BLaER1 (cell line): ENCODE measurements at regions not wholly inside any gene's neighbourhood (a gene's known extent, or its start where the extent isn't known, plus 50 kb on each side); places are given as distances from the start of the nearest gene placed in this dataset.
"Not testable (repeated sequence)": the region's sequence is repeated elsewhere in the genome, so short reads cannot be mapped to it uniquely, and the experiment has no call there.

Experiments used
- H3K27ac ChIP-seq: shearing (Covaris generic); formaldehyde crosslinking; 2 replicates; pipeline ENCODE4 v1.8.1; 2022
- H3K27me3 ChIP-seq: shearing (Covaris generic); formaldehyde crosslinking; 2 replicates; pipeline ENCODE4 v1.8.1; 2022
- H3K36me3 ChIP-seq: shearing (Covaris generic); formaldehyde crosslinking; 2 replicates; pipeline ENCODE4 v1.8.1; 2022
- H3K4me1 ChIP-seq: shearing (Covaris generic); formaldehyde crosslinking; 2 replicates; pipeline ENCODE4 v1.8.1; 2022
- H3K4me2 ChIP-seq: shearing (Covaris generic); formaldehyde crosslinking; 2 replicates; pipeline ENCODE4 v1.8.1; 2022
- H3K4me3 ChIP-seq: shearing (Covaris generic); formaldehyde crosslinking; 2 replicates; pipeline ENCODE4 v1.8.1; 2022
- H3K9ac ChIP-seq: shearing (Covaris generic); formaldehyde crosslinking; 2 replicates; pipeline ENCODE4 v1.8.1; 2022
- H3K9me3 ChIP-seq: shearing (Covaris generic); formaldehyde crosslinking; 2 replicates; pipeline ENCODE4 v1.8.1; 2022
- H4K20me1 ChIP-seq: shearing (Covaris generic); formaldehyde crosslinking; 2 replicates; pipeline ENCODE4 v1.8.1; 2022
- Cebpa-rat ChIP-seq: shearing (Covaris generic); IDR thresholded peaks from 2 replicates; pipeline ENCODE4 v1.8.1; 2022

DNA sequence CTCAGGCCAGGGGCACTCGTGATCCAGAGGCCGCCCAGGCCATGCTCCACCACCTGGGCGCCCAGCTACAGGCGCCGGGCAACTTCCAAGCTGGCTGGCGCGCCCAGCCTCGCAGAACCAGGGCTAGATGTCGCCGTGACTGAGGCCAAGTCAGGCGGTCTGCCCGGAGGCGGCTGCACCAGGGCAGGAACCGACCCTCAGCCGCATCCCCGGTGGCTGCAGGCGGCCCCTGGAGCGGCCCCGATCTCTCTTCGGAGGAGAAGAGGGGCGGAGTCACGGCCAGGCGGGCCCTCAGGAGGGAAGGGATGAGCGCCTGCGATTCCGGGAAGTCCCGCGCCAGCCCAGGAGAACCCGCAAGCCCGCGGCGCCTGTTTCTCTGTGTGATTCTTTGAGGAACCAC, 63.2 kb upstream of the GPR39 start:
- H3K27ac ChIP-seq, H3K9ac ChIP-seq, H3K36me3 ChIP-seq, H3K27me3 ChIP-seq, H3K4me3 ChIP-seq, H3K4me1 ChIP-seq, H3K4me2 ChIP-seq, H4K20me1 ChIP-seq: not testable (repeated sequence)
- peaks cover 11% of the 10 kb centered on the region for H3K9me3 ChIP-seq

DNA sequence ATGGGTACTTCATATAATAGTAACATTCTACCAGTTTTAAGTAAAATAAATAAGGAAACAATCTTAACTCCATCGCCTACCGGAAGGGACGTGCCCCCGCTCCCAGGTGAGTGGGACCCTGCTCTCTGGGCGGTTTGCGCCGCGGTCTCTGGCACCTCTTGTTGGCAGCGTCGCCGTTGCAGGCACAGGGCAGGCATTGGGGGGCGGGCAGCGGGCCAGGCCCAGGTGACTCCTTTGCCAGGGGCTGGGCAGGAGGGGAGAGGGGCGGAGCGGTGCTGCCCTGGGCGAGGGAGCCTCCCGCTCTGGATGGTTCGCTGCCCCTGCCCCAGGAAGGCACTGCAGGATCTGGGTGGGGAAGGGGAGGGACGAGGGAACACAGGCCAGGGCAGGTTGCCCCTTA, 55.6 kb upstream of the GPR39 start:
- not testable (repeated sequence) for H3K27ac ChIP-seq, H3K9ac ChIP-seq

DNA sequence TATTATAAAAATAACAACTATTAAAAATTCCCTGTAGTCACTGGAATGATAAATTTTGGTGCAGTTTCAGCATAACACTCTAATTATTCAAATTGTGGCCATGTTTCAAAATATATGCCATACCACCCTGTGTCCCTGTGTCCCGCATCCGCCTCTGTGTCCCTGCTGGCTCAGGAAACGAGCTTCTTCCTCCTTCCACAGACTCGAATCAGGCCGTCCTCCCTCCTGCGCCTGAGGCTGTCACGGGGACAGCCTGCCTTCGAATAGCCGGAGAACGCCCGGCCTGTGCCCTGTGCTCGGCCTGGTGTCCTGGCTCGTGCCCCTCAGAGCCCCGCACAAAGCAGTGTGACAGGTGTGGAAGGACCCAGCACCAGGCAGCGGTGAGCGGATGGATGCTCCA, 55.1 kb upstream of the GPR39 start:
- H4K20me1 ChIP-seq, H3K27me3 ChIP-seq, H3K27ac ChIP-seq, H3K4me2 ChIP-seq, H3K4me1 ChIP-seq, H3K9ac ChIP-seq, H3K4me3 ChIP-seq, H3K36me3 ChIP-seq: not testable (repeated sequence)
- peaks cover 18% of the 10 kb centered on the region for H3K9me3 ChIP-seq

More for the DNA sequence above, 55.6 kb upstream of the GPR39 start:
- H4K20me1 ChIP-seq, H3K36me3 ChIP-seq, H3K4me3 ChIP-seq, H3K4me1 ChIP-seq, H3K4me2 ChIP-seq, H3K27me3 ChIP-seq: not testable (repeated sequence)
- H3K9me3 ChIP-seq, result peaks cover 18% of the 10 kb centered on the region

DNA sequence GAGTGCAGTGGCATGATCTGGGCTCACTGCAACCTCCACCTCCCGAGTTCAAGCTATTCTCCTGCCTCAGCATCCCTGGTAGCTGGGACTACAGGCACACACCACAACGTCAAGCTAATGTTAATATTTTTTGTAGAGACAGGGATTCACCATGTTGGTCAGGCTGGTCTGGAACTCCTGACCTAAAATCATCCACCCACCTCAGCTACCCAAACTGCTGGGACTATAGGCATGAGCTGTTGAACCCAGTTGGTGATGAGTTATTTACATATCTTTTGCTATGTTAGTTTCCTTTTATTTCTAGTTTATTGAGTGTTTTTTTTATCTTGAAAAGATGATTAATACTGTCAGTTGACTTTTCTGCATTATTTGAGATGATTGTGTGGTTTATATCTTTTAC, 53.3 kb upstream of the GPR39 start:
- H3K9ac ChIP-seq, H3K36me3 ChIP-seq, H3K27me3 ChIP-seq, H3K4me2 ChIP-seq, H3K4me3 ChIP-seq, H4K20me1 ChIP-seq, H3K27ac ChIP-seq, H3K4me1 ChIP-seq: not testable (repeated sequence)
- H3K9me3 ChIP-seq, result peaks cover 18% of the 10 kb centered on the region

DNA sequence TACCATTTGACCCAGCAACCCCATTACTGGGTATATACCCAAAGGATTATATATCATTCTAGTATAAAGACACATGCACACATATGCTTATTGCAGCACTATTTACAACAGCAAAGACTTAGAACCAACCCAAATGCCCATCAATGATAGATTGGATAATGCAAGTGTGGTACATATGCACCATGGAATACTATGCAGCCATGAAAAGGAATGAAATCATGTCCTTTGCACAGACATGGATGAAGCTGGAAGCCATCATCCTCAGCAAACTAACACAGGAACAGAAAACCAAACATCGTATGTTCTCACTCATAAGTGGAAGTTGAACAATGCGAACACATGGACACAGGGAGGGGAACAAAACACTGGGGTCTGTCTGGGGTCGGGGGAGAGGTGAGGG, 50.6 kb upstream of the GPR39 start:
- not testable (repeated sequence) for H3K27me3 ChIP-seq, H3K4me1 ChIP-seq

DNA sequence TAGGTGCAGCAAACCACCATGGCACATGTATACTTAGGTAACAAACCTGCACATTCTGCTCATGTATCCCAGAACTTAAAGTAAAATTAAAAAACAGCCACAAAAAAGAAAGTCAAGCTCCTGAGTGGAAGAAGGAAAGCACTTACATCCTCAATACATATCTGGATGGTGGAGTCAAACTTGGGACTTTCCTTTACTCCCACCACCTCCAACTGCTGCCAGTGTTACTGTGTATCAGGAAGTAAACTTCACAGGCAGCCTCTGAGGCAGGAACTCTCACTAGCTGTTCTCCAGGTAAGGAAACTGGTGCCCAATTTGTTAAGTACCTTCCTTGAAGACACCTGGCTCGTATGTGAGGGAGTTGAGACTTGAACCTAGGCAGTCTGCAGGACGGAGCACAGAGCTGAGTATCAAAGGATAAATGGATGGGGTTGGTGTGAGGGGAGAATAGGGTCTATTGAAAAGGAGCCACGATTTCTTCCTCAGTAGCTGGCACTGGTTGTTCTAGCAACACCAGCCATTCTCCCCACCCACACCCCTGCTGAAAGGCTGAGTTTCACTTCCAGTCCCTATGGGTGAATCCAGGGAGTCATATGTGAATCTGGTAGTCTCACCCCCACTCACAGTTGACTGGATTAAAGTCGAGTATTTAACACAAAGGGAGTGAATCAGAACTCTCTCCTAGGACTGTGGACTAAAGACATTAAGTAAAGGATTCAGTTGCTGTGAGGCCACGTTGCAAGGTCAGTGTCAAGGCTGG, 50.0 kb upstream of the GPR39 start:
- no peak overlapping the region for H3K27ac ChIP-seq
- no peaks in the 10 kb centered on the region for H4K20me1 ChIP-seq
- no peak overlapping the region for H3K4me2 ChIP-seq
- no peak overlapping the region for H3K9ac ChIP-seq
- H3K9me3 ChIP-seq, result peaks cover 18% of the 10 kb centered on the region
- H3K4me1 ChIP-seq, result no peaks in the 10 kb centered on the region
- H3K27me3 ChIP-seq, result no peaks in the 10 kb centered on the region
- no peak overlapping the region for H3K4me3 ChIP-seq
- no peaks in the 10 kb centered on the region for H3K36me3 ChIP-seq
- TF ChIP-seq Cebpa-rat, result no peak

More for the DNA sequence above, 50.6 kb upstream of the GPR39 start:
- not testable (repeated sequence) for H3K36me3 ChIP-seq, H3K27ac ChIP-seq, H3K9ac ChIP-seq, H3K4me3 ChIP-seq, H3K4me2 ChIP-seq, H4K20me1 ChIP-seq
- H3K9me3 ChIP-seq, result peaks cover 18% of the 10 kb centered on the region
